ENCODE measurements at regions not wholly inside any gene's neighbourhood (a gene's known extent, or its start where the extent isn't known, plus 50 kb on each side); places are given as distances from the start of the nearest gene placed in this dataset.

- in situ Hi-C loops (cut with MboI; ENCODE audit: low pct_unique_long_range_greater_than_20kb, low sequenced_read_pairs, unreplicated experiment) = no loop called here
- DNase-seq (ENCODE audit: low spot score) = no peak
These were observed 1026.7 kb upstream of the ACVR2A start for GRCh38 chr2:146818122-146818521.

GRCh38 chr2:146817613-146818012, 1027.2 kb upstream of the ACVR2A start:
- DNase-seq (ENCODE audit: low spot score) = no peak
- in situ Hi-C loops (cut with MboI; ENCODE audit: low pct_unique_long_range_greater_than_20kb, low sequenced_read_pairs, unreplicated experiment) = no loop called here
- no peak for TF ChIP-seq CTCF (IDR thresholded peaks at IDR 0.05; ENCODE audit: extremely low read depth, insufficient read depth, missing control alignments)

More at GRCh38 chr2:146818122-146818521, 1026.7 kb upstream of the ACVR2A start:
- no peak for TF ChIP-seq CTCF (IDR thresholded peaks at IDR 0.05; ENCODE audit: extremely low read depth, insufficient read depth, missing control alignments)

GRCh38 chr2:146814971-146815370, 1029.9 kb upstream of the ACVR2A start:
- in situ Hi-C loops (cut with MboI; ENCODE audit: low pct_unique_long_range_greater_than_20kb, low sequenced_read_pairs, unreplicated experiment) = no loop called here
- TF ChIP-seq CTCF (IDR thresholded peaks at IDR 0.05; ENCODE audit: extremely low read depth, insufficient read depth, missing control alignments) = no peak
- DNase-seq (ENCODE audit: low spot score) = no peak

- DNase-seq (ENCODE audit: low spot score) = no peak
- no peak for TF ChIP-seq CTCF (IDR thresholded peaks at IDR 0.05; ENCODE audit: extremely low read depth, insufficient read depth, missing control alignments)
- in situ Hi-C loops (cut with MboI; ENCODE audit: low pct_unique_long_range_greater_than_20kb, low sequenced_read_pairs, unreplicated experiment) = no loop called here
These were observed 1037.2 kb upstream of the ACVR2A start for GRCh38 chr2:146807568-146808168.

- no peak for TF ChIP-seq CTCF (IDR thresholded peaks at IDR 0.05; ENCODE audit: extremely low read depth, insufficient read depth, missing control alignments)
- in situ Hi-C loops (cut with MboI; ENCODE audit: low pct_unique_long_range_greater_than_20kb, low sequenced_read_pairs, unreplicated experiment) = no loop called here
- no peak for DNase-seq (ENCODE audit: low spot score)
These were observed 1038.3 kb upstream of the ACVR2A start for GRCh38 chr2:146806364-146807005.

GRCh38 chr2:146804288-146804687, 1040.5 kb upstream of the ACVR2A start:
- no peak for DNase-seq (ENCODE audit: low spot score)
- no peak for TF ChIP-seq CTCF (IDR thresholded peaks at IDR 0.05; ENCODE audit: extremely low read depth, insufficient read depth, missing control alignments)

More at GRCh38 chr2:146804288-146804687, 1040.5 kb upstream of the ACVR2A start:
- in situ Hi-C loops (cut with MboI; ENCODE audit: low pct_unique_long_range_greater_than_20kb, low sequenced_read_pairs, unreplicated experiment) = no loop called here

All from GM13977 (cell line).